ENCODE measurements at regions not wholly inside any gene's neighbourhood (a gene's known extent, or its start where the extent isn't known, plus 50 kb on each side); places are given as distances from the start of the nearest gene placed in this dataset.

DNA sequence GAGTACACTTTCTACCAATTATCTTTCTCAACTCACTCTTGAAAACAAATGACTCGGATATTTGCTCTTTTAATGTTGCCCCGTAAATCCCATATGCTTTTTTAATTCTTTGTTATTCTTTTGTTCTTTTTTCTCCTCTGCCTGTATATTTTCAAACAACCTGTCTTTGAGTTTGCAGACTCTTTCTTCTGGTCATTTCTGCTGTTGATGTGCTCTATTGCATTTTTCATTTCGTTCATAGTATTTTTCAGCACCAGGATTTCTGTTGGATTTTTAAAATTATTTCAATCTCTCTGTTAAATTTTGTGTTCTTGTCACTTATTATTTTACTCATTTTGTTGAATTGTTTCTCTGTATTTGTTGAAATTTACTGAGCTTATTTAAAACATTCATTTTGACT is 146.8 kb upstream of the B3GALT2 start:
- no peak for ATAC-seq
- 0% methylated on average over 3 of the region's 3 CpGs for WGBS (ENCODE audit: insufficient coverage, low coverage, missing lambda C conversion rate)
- no peak overlapping the region for H2AFZ ChIP-seq (ENCODE audit: low read depth, low read length)
- no peaks in the 10 kb centered on the region for H3K36me3 ChIP-seq (ENCODE audit: control insufficient read depth, insufficient read depth, low read length)
- BruUV-seq (replicated peaks) = no TSS peak
- H3K27me3 ChIP-seq (ENCODE audit: control insufficient read depth in 2 of 2, insufficient read depth in 2 of 2, low read length in 2 of 2) = no peaks in the 10 kb centered on the region
- TF ChIP-seq PURB (CRISPR knock-in tag; IDR thresholded peaks at IDR 0.05; ENCODE audit: low read depth) (no peak), RBM14 (IDR thresholded peaks at IDR 0.05; ENCODE audit: borderline replicate concordance, insufficient read depth, low read depth, low read length) (no peak), SRSF1 (IDR thresholded peaks at IDR 0.05; ENCODE audit: low read depth, low read length) (no peak), TRIM28 (IDR thresholded peaks at IDR 0.05) (peak; percentile 86; the same call in 1 of the 2 replicates), CBX3 (IDR thresholded peaks at IDR 0.05; ENCODE audit: borderline replicate concordance in 1 of 2, low read length in 2 of 2) (peak in 1 of 2 experiments; percentile 68; a peak in 1 of 3 replicates)
- DNase-seq (ENCODE audit: extremely low read depth in 1 of 4, low spot score in 3 of 4) = no peak
- H3K9me3 ChIP-seq (replicated peaks; ENCODE audit: control insufficient read depth, insufficient read depth, low read depth, low read length) = no peaks in the 10 kb centered on the region; the same call in 1 of the 2 replicates
- no peaks in the 10 kb centered on the region for H3K4me1 ChIP-seq (replicated peaks in 1 of 2; ENCODE audit: control insufficient read depth in 2 of 2, insufficient read depth in 2 of 2, low read length in 2 of 2)
- intact Hi-C loops (cut with micrococcal nuclease) = no loop called here
- POLR2A ChIA-PET = no interaction called here
- H3K79me2 ChIP-seq (ENCODE audit: control insufficient read depth, insufficient read depth, low read length) = no peaks in the 10 kb centered on the region
- in situ Hi-C loops (cut with MboI) = no loop called here
- H4K20me1 ChIP-seq (replicated peaks; ENCODE audit: control insufficient read depth, insufficient read depth, low read length) = no peaks in the 10 kb centered on the region
- no peak overlapping the region for H3K27ac ChIP-seq (ENCODE audit: extremely low read depth, low read depth, low read length)
- no peak overlapping the region for H3K9ac ChIP-seq (ENCODE audit: insufficient read depth in 1 of 2, low read depth in 2 of 2, low read length in 2 of 2)
- H3K4me2 ChIP-seq (ENCODE audit: insufficient read depth, low read length) = no peak overlapping the region
- no peaks in the 10 kb centered on the region for H3K9me1 ChIP-seq (ENCODE audit: control insufficient read depth, insufficient read depth, low read length)
- CTCF ChIA-PET (ENCODE audit: low intra/inter-chr PET ratio) = no interaction called here
- no peak for FAIRE-seq
- no peak overlapping the region for H3K4me3 ChIP-seq

DNA sequence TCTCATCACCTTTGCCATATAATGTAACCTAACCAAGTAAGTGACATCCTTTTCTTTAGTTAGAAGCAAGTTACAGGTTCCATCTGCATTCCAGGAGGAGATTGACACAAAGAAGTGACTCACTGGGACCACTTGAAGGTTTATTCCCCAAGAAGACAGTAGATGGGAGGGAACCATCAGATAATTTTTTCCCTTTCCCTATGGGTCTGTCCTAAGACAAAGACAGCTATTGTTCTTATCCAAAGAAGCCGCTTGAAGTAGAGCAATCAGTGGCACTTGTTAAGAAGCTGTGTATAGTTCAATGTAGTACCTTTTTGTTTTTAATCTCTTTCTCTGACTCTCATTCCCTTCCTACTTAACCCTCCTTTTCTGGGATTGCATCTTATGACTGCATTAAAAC is 139.9 kb upstream of the B3GALT2 start:
- in situ Hi-C loops (cut with MboI) = no loop called here
- CTCF ChIA-PET (ENCODE audit: low intra/inter-chr PET ratio) = no interaction called here
- TF ChIP-seq, protein P1, sequence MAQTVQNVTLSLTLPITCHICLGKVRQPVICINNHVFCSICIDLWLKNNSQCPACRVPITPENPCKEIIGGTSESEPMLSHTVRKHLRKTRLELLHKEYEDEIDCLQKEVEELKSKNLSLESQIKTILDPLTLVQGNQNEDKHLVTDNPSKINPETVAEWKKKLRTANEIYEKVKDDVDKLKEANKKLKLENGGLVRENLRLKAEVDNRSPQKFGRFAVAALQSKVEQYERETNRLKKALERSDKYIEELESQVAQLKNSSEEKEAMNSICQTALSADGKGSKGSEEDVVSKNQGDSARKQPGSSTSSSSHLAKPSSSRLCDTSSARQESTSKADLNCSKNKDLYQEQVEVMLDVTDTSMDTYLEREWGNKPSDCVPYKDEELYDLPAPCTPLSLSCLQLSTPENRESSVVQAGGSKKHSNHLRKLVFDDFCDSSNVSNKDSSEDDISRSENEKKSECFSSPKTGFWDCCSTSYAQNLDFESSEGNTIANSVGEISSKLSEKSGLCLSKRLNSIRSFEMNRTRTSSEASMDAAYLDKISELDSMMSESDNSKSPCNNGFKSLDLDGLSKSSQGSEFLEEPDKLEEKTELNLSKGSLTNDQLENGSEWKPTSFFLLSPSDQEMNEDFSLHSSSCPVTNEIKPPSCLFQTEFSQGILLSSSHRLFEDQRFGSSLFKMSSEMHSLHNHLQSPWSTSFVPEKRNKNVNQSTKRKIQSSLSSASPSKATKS (CRISPR knock-in tag; IDR thresholded peaks at IDR 0.05) = no peak

More for the DNA sequence above, 139.9 kb upstream of the B3GALT2 start:
- Histone ChIP-seq H3K4me3 (no peak overlapping the region), H3K9me3 (replicated peaks; ENCODE audit: control insufficient read depth, insufficient read depth, low read depth, low read length) (no peaks in the 10 kb centered on the region), H3K4me1 (replicated peaks in 1 of 2; ENCODE audit: control insufficient read depth in 2 of 2, insufficient read depth in 2 of 2, low read length in 2 of 2) (no peaks in the 10 kb centered on the region), H3K9ac (ENCODE audit: insufficient read depth in 1 of 2, low read depth in 2 of 2, low read length in 2 of 2) (no peak overlapping the region), H3K9me1 (ENCODE audit: control insufficient read depth, insufficient read depth, low read length) (no peaks in the 10 kb centered on the region), H3K27ac (ENCODE audit: extremely low read depth, low read depth, low read length) (no peak overlapping the region), H3K4me2 (ENCODE audit: insufficient read depth, low read length) (no peak overlapping the region), H3K27me3 (ENCODE audit: control insufficient read depth in 2 of 2, insufficient read depth in 2 of 2, low read length in 2 of 2) (no peaks in the 10 kb centered on the region), H3K79me2 (ENCODE audit: control insufficient read depth, insufficient read depth, low read length) (no peaks in the 10 kb centered on the region), H3K36me3 (ENCODE audit: control insufficient read depth, insufficient read depth, low read length) (no peaks in the 10 kb centered on the region), H2AFZ (ENCODE audit: low read depth, low read length) (no peak overlapping the region), H4K20me1 (replicated peaks; ENCODE audit: control insufficient read depth, insufficient read depth, low read length) (no peaks in the 10 kb centered on the region)
- ATAC-seq (no peak), DNase-seq (ENCODE audit: extremely low read depth in 1 of 4, low spot score in 3 of 4) (no peak), FAIRE-seq (no peak)
- POLR2A ChIA-PET = no interaction called here
- BruUV-seq (replicated peaks) = no TSS peak
- WGBS (ENCODE audit: insufficient coverage, low coverage, missing lambda C conversion rate) = 0% methylated on average over 1 of the region's 1 CpG
- intact Hi-C loops (cut with micrococcal nuclease) = no loop called here

All from K562 (cell line).